Astrocyte of the spinal cord (primary cell): ENCODE measurements at regions not wholly inside any gene's neighbourhood (a gene's known extent, or its start where the extent isn't known, plus 50 kb on each side); places are given as distances from the start of the nearest gene placed in this dataset.

ENCODE experiments used
- DNase-seq: peaks from one replicate; pipeline ENCODE4 v3.0.0; 2011; ENCODE audit warnings: low read depth, low spot score
- H3K4me3 ChIP-seq: 2 replicates; pipeline ENCODE4 v1.5.1; 2011; ENCODE audit warnings: low read depth, mild to moderate bottlenecking, low read length, moderate library complexity
- CTCF ChIP-seq: IDR thresholded peaks from 2 replicates; pipeline ENCODE4 v1.5.1; 2012; ENCODE audit warnings: low read depth, mild to moderate bottlenecking, low read length, inconsistent platforms
- in situ Hi-C: cut with HindIII; loops from 2 replicates; pipeline ENCODE4 v1.10.0; 2017; ENCODE audit warnings: low sequenced_read_pairs

- in situ Hi-C loops = no loop called here
- H3K4me3 ChIP-seq = no peak overlapping the region
- TF ChIP-seq CTCF = no peak
- no peak for DNase-seq
These were observed 377.9 kb downstream of the PSAT1 start for GRCh38 chr9:78674874-78675273.

GRCh38 chr9:78676009-78676408, 379.1 kb downstream of the PSAT1 start:
- DNase-seq = no peak
- no peak for TF ChIP-seq CTCF
- in situ Hi-C loops = no loop called here

GRCh38 chr9:78676623-78677022, 379.7 kb downstream of the PSAT1 start:
- DNase-seq = peak; percentile 66
- TF ChIP-seq CTCF = no peak
- in situ Hi-C loops = no loop called here
- no peak overlapping the region for H3K4me3 ChIP-seq

More at GRCh38 chr9:78676009-78676408, 379.1 kb downstream of the PSAT1 start:
- no peak overlapping the region for H3K4me3 ChIP-seq

GRCh38 chr9:78677326-78677725, 380.4 kb downstream of the PSAT1 start:
- in situ Hi-C loops = no loop called here
- DNase-seq = peak; percentile 32
- H3K4me3 ChIP-seq = no peak overlapping the region
- TF ChIP-seq CTCF = no peak

GRCh38 chr9:78678877-78679276, 382.0 kb downstream of the PSAT1 start:
- in situ Hi-C loops = no loop called here
- TF ChIP-seq CTCF = no peak
- DNase-seq = no peak
- no peak overlapping the region for H3K4me3 ChIP-seq

- in situ Hi-C loops = no loop called here
- H3K4me3 ChIP-seq = no peak overlapping the region
- no peak for TF ChIP-seq CTCF
- DNase-seq = no peak
These were observed 383.3 kb downstream of the PSAT1 start for GRCh38 chr9:78680196-78680595.

GRCh38 chr9:78682216-78682615, 385.3 kb downstream of the PSAT1 start:
- in situ Hi-C loops = no loop called here
- H3K4me3 ChIP-seq = no peak overlapping the region
- DNase-seq = no peak
- no peak for TF ChIP-seq CTCF
